IMR-90 (cell line): ENCODE measurements at regions not wholly inside any gene's neighbourhood (a gene's known extent, or its start where the extent isn't known, plus 50 kb on each side); places are given as distances from the start of the nearest gene placed in this dataset.

ENCODE experiments used
- BHLHE40 ChIP-seq: fragments of 150-350 bp; IDR thresholded peaks from 2 replicates; pipeline ENCODE4 v1.6.1; 2016; ENCODE audit warnings: mild to moderate bottlenecking, low read depth, low read length
- CEBPB ChIP-seq: IDR thresholded peaks from 2 replicates; pipeline ENCODE4 v1.6.1; 2012; ENCODE audit warnings: low read depth, low read length, improper control_type of control experiment
- CHD1 ChIP-seq: IDR thresholded peaks from 2 replicates; pipeline ENCODE4 v1.6.1; 2012; ENCODE audit warnings: low read depth, low read length, improper control_type of control experiment
- CTCF ChIP-seq: conservative IDR thresholded peaks from 2 replicates; pipeline ENCODE4 v1.5.1; 2012; ENCODE audit warnings: mild to moderate bottlenecking, low read depth, low read length, improper control_type of control experiment
- ELK1 ChIP-seq: fragments of 150-350 bp; IDR thresholded peaks from 2 replicates; pipeline ENCODE4 v1.6.1; 2016; ENCODE audit warnings: low read depth, mild to moderate bottlenecking, low read length, moderate library complexity, borderline replicate concordance
- FOS ChIP-seq: fragments of 150-350 bp; IDR thresholded peaks from 2 replicates; pipeline ENCODE4 v1.6.1; 2016; ENCODE audit warnings: low read depth, low read length
- MAFK ChIP-seq: IDR thresholded peaks from 2 replicates; pipeline ENCODE4 v1.6.1; 2012; ENCODE audit warnings: low read depth, low read length, improper control_type of control experiment
- MAZ ChIP-seq: IDR thresholded peaks from 2 replicates; pipeline ENCODE4 v1.6.1; 2012; ENCODE audit warnings: low read depth, mild to moderate bottlenecking, low read length, improper control_type of control experiment, moderate library complexity, borderline replicate concordance
- POLR2A ChIP-seq: IDR thresholded peaks from 2 replicates; pipeline ENCODE4 v1.6.1; 2012; ENCODE audit warnings: mild to moderate bottlenecking, low read depth, low read length
- RAD21 ChIP-seq: IDR thresholded peaks from 2 replicates; pipeline ENCODE4 v1.6.1; 2012; ENCODE audit warnings: low read length, improper control_type of control experiment
- RFX5 ChIP-seq: IDR thresholded peaks from 2 replicates; pipeline ENCODE4 v1.8.0; 2012; ENCODE audit warnings: low read depth, mild to moderate bottlenecking, low read length, moderate library complexity
- SMC3 ChIP-seq: fragments of 150-350 bp; IDR thresholded peaks from 2 replicates; pipeline ENCODE4 v1.6.1; 2016; ENCODE audit warnings: low read depth, mild to moderate bottlenecking, antibody characterized with exemption, low read length, moderate library complexity

DNA sequence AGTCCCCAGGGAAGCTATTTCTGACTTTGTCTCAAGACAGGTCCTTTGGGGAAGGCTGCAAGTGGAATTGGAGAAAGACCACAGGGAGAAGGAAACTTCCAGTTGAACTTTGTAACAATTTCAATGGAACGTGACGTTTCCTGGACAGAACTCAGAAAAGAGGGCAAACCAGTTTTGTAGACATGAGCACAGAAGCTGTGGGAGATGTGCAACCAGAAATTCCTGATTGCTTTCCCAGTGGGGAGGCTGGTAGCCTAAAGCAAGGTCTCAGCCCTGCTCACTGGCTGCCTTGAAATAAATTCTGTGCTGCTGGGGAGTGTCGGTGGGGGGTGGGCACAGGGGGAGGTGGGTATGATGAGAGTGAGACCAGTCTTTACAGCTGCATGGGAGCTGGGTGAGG lies 1206.7 kb upstream of the ADGRL2 start:
- TF ChIP-seq CTCF (no peak), MAFK (no peak), CHD1 (no peak), CEBPB (no peak), SMC3 (no peak), BHLHE40 (no peak), POLR2A (no peak), RAD21 (no peak), FOS (no peak), MAZ (no peak), RFX5 (no peak), ELK1 (no peak)
